ENCODE measurements at regions not wholly inside any gene's neighbourhood (a gene's known extent, or its start where the extent isn't known, plus 50 kb on each side); places are given as distances from the start of the nearest gene placed in this dataset.
"Not testable (repeated sequence)": the region's sequence is repeated elsewhere in the genome, so short reads cannot be mapped to it uniquely, and the experiment has no call there.

DNA sequence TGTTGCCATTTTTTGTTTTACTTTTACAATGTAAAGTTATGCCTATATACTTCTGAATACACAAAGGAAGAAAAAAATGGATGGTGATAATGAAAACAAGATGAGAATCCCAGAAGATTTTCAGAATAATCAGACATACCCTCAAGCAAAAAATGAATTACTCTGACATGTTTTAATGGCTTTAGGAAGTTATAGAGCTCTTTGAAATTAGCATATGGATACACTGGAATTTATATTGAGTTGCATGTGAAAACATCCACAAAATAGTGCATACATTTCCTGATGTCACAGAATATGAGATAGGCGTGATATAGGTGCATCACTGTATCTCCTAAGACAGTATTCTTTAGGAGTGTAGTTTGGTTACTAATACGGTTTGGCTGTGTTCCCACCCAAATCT lies 351.3 kb downstream of the SLC7A11 start:
- in situ Hi-C loops (cut with MboI; ENCODE audit: low sequenced_read_pairs), result no loop called here

DNA sequence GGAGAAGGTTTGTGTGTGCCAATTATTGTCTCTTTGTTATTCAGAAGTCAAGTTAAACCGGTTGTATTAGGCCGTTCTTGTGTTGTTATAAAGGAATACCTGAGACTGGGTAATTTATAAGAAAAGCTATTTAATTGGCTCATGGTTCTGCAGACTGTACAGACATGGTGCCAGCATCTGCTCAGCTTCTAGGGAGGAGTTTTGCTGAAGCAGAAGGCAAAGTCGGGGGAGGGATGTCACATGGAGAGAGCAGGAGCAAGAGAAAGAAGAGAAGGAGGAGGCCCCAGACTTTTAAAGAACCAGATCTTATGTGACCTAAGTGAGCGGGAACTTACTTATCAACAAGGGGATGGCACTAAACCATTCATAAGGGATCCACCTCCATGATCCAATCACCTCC lies 349.3 kb upstream of the PCDH18 start:
- in situ Hi-C loops (cut with MboI; ENCODE audit: low sequenced_read_pairs), result no loop called here

DNA sequence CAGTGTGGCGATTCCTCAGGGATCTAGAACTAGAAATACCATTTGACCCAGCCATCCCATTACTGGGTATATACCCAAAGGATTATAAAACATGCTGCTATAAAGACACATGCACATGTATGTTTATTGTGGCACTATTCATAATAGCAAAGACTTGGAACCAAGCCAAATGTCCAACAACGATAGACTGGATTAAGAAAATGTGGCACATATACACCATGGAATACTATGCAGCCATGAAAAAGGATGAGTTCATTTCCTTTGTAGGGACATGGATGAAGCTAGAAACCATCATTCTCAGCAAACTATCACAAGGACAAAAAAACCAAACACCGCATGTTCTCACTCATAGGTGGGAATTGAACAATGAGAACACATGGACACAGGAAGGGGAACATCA lies 335.8 kb upstream of the PCDH18 start:
- in situ Hi-C loops (cut with MboI; ENCODE audit: low sequenced_read_pairs), result not testable (repeated sequence)

DNA sequence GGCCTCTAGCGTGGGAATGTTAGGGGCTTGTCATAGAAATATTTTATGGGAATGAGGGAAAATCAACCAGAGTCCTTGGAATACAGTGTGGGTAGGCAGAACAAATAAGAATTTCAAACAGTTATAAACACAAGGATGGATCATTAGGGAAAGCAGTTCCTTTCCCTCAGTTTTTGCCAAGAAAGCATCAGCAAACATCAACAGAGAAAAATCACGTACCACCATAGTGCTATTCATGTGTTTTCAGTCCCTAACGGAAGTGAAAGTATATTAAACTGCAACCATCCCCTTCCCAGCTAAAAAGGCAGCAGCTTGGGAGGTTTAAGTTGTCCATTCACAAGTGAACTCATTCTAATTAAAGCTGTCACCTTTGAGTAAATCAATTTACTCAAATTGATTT lies 334.4 kb upstream of the PCDH18 start:
- in situ Hi-C loops (cut with MboI; ENCODE audit: low sequenced_read_pairs), result no loop called here

DNA sequence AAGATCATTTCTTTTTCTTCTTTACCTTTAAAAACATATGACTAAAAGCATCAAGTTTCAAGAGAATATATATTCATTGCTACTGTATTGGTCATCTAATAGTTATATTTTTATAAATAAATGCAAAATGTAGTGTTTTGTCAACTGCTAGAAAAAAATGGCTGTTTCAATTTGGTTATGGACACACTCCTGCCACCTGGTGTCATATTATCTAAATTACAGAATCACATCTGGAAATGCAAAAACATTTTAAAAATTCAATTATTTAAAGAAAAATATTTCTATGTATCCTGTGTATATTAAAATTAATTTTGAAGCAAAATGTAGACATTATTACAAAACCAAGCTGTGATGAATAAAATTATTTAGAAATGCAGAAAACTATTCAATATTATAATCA lies 329.4 kb upstream of the PCDH18 start:
- in situ Hi-C loops (cut with MboI; ENCODE audit: low sequenced_read_pairs), result no loop called here

DNA sequence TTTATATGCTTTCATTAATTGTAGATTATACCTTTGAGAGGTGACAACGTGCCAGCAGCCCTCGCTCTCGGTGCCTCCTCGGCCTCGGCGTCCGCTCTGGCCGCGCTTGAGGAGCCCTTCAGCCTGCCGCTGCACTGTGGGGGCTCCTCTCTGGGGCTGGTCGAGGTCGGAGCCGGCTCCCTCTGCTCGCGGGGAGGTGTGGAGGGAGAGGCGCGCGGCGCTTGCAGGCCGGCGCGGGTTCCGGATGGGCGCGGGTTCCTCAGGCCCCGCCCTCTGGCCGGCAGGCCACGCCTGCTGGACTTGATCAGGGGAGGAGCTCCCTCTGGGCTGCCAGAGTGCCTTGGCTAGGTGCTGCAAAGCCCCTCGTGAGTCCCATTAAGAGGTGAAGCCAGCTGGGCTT lies 321.1 kb upstream of the PCDH18 start:
- in situ Hi-C loops (cut with MboI; ENCODE audit: low sequenced_read_pairs), result no loop called here

DNA sequence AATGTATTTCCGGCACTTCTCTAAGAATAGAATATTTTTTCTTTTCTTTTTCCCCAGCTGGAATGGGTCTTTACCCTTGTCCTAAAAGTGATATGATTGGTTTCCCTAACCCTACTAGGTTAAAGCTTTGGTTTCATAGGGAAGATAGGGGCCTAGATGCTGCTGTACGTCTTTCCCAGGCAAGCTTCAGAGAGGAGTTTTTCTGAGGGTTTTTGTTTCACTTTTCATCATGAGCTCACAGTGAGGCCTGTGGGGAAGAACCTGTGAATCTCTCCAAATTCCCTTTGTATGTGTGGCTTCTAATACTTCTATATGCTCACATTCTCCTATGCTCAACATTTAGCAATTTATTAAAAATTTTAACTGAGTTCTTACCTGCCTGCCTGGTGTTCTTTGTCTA lies 320.0 kb upstream of the PCDH18 start:
- in situ Hi-C loops (cut with MboI; ENCODE audit: low sequenced_read_pairs), result no loop called here

DNA sequence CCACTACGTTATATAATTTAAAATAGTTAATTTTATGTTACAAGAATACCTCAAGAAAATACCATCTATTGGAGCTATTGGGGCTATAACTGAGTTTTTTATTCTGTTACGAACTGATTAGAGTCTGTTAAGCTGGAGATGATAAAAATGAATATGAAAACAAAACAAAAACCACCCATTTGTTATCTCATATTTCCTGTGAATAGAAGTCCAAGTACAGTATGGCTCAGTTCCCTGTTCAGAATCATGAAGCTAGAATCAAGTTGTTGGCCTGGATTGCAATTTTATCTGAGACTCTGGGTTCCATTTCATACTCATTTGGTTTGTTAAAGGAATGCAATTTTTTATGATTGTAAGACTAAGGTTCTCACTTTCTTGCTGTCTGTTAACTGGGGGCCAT lies 319.1 kb upstream of the PCDH18 start:
- in situ Hi-C loops (cut with MboI; ENCODE audit: low sequenced_read_pairs), result no loop called here

DNA sequence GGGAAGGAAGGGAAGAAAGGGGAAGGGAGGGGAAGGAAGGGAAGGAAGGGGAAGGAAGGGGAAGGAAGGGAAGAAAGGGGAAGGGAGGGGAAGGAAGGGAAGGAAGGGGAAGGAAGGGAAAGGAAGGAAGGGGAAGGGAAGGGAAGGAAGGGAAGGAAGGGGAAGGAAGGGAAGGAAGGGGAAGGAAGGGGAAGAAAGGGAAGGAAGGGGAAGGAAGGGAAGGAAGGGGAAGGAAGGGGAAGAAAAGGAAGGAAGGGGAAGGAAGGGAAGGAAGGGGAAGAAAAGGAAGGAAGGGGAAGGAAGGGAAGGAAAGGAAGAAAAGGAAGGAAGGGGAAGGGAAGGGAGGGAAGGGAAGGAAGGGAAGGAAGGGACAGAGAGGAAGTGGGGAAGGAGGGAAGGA lies 295.7 kb upstream of the PCDH18 start:
- in situ Hi-C loops (cut with MboI; ENCODE audit: low sequenced_read_pairs), result not testable (repeated sequence)

DNA sequence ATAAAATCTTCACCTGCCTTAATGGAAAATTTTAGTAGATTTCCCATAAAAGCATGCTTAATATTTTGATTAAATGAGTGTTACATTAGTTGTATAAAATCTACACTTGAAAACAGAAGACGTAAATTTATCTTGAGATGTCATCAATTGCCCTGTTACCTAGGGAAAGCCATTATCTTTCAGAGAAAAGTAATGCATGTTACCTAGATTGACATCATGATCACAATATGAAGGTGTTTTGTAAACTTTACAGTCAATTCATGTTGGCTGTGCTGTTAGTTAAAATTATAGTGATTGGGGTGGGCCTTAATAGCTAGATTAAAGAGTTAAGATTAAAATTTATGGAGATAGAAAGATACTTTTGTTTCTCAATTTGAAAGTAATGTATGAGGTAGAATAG lies 293.2 kb upstream of the PCDH18 start:
- in situ Hi-C loops (cut with MboI; ENCODE audit: low sequenced_read_pairs), result no loop called here

DNA sequence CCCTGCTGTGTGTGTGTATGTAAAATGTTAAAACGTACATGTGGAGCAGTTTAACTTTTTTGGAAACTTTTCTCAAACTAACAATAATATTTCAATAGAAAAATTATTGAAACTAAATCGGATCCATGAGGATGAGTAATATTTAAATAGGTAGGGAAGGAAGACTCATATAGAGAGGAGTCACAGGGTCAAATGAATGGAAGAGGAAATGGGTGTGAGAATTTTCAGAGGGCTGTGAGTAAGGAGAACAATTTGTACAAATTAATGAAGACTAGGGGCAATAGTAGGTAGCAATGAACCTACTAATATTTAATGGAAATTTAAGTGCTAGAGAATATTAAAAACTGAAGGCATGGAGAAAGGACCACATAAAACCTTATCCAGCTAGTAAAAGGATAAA lies 290.7 kb upstream of the PCDH18 start:
- in situ Hi-C loops (cut with MboI; ENCODE audit: low sequenced_read_pairs), result no loop called here

DNA sequence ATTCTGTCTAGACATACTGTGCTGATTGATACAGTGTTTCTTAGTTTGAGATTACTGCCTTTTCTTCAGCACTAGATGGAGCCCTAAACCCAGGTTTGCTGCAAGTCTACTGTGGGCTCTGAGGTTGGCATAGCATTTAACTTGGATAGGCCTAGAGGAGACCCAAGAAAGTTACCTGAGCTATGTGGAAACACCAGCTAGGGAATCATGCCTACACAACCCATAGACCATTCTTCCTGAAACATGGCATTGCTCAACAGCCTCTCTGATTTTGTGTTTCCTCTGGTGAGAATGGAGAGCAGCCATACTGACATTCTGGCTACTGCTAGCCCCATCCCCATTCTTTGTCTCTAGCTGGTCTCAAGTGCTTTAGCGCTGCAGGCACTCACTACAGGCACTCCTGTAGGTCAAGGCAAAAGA lies 287.7 kb upstream of the PCDH18 start:
- in situ Hi-C loops (cut with MboI; ENCODE audit: low sequenced_read_pairs), result no loop called here

DNA sequence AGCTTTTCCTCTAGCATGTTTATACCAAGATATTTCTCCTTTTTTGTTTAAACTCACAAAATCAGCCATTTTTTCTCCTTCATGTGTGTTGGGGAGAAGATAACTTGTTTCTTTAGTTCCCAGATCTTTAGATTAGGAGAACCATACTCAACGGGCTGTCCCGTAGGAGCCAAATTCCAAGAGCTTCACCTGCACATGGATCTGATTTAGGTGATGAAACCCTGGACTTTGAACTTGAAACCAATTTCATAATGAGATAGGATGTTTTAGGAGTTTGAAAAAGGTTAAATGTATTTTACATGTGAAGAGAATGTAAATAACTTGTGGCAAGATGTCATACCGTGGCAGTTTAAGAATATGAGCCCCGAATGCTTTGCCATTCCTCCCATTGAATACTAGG lies 280.0 kb upstream of the PCDH18 start:
- in situ Hi-C loops (cut with MboI; ENCODE audit: low sequenced_read_pairs), result no loop called here

DNA sequence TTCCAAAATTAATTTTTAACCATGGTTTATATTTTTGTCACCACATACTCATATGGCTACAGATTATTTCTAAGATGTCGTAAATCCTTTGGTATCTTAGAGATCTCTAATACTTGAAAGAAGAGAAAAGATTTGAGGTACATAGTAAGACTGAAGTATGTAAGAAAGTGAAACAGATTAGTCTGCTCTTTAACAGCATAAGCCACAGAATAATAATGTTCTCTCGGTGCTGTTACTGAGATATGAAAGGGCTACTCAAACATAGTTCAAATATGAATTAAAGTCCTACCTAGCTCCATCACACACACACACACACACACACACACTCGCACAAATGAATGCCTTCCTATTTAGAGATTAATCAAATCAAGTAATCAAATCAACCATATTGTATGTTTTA lies 274.1 kb upstream of the PCDH18 start:
- in situ Hi-C loops (cut with MboI; ENCODE audit: low sequenced_read_pairs), result no loop called here

DNA sequence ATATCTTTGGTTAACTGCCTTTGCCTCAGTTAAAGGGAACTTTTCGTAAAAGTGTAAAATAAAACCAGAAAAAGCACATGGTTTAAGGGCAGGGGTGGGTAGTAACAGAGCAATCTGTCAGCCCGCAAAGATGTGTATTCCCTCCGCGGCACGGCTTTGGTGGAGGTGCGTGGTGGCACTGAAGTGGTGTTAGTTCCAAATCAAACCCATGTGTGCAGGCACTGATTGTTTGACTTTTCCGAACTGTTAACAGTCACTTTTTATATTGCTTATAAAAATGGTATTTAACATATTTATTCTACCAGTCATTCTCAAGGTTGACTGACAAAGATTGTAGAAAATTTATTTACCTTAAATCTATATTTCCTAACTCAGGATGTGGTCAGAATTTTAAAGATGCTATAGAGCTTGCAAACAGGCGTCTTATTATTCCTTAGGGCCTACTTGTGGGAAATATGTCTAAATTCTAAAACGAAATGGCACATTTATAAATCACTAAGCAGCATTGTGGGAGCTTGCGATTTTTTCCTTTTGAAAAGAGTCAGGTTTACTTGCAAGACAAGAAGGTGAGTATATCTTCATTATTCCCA lies 272.7 kb upstream of the PCDH18 start:
- in situ Hi-C loops (cut with MboI; ENCODE audit: low sequenced_read_pairs), result no loop called here

DNA sequence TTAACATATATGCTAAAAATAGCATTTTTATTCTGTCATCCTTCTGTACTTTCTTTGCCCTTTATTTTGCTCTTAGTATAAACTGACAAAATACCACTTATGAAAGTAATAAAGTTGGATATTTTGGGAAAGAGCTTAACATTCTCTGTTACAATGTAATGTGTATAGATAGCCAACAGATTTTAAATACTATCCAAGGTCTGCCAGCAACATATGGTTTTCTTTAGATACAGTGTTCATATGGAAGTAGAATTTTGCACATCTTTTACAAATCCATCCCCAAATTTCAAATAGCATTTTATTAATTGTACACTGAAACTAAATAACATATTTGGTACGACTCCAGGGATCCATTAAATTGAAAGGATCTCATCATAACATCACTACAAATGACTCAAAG lies 268.6 kb upstream of the PCDH18 start:
- in situ Hi-C loops (cut with MboI; ENCODE audit: low sequenced_read_pairs), result no loop called here

DNA sequence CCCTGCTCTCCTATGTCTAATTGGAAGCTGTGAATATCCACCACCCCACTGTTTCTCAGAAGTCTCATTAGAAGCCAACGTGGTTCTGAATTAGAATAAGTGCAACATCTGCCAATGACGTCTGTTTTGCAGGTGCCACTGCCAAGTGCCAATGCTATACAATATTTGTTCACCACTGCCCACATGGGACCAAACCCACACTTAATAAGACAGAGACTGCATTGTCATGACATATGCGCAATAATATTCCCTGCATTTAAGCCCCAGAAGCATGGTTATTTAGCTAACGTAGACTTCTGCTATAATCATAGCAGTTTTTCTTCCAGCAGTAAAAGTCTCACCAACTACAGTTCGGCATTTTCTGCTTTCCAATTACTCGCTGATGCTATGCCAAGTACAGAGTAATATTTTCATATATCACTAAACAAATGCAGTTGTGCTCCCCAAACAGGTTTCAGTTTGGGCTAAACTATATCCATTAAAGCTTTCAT lies 262.5 kb upstream of the PCDH18 start:
- in situ Hi-C loops (cut with MboI; ENCODE audit: low sequenced_read_pairs), result no loop called here

DNA sequence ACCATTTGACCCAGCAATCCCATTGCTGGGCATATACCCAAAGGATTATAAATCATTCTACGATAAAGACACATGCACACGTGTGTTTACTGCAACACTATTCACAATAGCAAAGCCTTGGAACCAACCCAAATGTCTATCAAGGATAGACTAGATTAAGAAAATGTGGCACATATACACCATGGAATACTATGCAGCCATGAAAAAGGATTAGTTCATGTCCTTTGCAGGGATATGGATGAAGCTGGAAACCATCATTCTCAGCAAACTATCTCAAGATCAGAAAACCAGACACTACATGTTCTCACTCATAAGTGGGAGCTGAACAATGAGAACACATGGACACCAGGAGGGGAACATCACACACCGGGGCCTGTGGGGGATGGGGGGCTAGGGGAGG lies 257.0 kb upstream of the PCDH18 start:
- in situ Hi-C loops (cut with MboI; ENCODE audit: low sequenced_read_pairs), result not testable (repeated sequence)

DNA sequence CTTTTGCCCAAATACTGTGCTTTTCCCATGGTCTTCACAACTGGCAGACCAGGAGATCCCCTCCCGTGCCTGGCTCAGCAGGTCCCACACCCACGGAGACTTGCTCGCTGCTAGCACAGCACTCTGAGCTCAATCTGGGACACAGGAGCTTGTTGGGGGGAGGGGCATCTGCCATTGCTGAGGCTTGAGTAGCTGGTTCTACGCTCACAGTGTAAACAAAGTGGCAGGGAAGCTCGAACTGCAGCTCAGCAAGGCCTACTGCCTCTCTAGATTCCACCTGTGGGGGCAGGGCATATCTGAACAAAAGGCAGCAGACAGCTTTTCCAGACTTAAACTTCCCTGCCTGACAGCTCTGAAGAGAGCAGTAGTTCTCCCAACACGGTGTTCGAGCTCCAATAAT lies 251.6 kb upstream of the PCDH18 start:
- in situ Hi-C loops (cut with MboI; ENCODE audit: low sequenced_read_pairs), result not testable (repeated sequence)

DNA sequence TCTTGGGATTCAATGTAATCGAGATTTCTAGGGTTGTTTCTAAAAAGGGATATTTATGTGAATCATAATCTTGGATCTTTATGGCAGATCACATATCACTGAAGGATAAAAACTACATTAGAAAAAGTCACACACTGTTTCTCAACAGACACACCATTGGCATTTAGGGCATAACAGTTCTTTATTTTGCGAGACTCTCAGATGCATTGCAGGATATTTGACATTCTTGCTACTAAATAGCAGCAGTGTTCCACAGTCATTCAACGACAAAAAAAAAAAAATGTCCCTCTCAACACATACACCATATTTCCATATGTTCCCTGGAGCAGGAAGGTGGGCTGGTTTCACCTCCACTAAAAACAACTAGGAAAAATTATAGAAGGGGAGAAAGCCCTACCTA lies 243.4 kb upstream of the PCDH18 start:
- in situ Hi-C loops (cut with MboI; ENCODE audit: low sequenced_read_pairs), result no loop called here

DNA sequence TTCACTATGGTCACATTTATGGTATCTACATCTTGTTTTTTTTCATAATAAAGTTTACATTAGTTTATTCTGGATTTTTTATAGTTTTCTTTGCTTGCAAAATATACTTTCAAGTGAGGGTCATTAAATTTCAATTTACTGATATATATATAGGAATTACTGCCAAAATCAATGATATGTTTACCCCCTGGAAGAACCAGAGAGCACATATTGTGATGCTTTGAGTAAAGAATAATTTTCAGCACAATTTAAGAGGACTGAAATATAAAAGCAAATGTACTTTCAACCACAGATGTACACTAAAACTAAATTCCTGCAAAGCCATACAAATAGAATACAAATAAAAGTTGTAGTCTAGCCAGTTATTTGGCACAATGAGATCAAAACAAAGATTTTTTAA lies 242.2 kb upstream of the PCDH18 start:
- in situ Hi-C loops (cut with MboI; ENCODE audit: low sequenced_read_pairs), result no loop called here

DNA sequence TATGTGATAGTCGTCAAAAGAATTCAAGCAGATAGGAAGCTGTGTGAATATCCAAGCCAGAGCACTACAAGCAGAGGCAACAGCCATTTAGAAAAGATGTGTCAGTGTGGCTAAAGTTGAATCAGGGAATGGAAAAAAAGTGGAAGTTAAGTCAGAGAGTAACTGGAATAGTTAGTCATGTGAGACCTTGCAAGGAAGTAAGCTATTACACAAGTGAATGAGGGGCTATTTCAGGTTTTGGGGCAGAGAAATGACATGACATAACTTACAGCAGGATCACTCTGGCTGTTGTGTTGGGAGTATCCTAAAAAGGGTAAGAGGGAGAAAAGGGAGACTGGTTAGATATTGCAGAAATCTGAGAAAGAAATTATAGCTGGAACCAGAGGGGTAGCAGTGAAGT lies 236.6 kb upstream of the PCDH18 start:
- in situ Hi-C loops (cut with MboI; ENCODE audit: low sequenced_read_pairs), result no loop called here

DNA sequence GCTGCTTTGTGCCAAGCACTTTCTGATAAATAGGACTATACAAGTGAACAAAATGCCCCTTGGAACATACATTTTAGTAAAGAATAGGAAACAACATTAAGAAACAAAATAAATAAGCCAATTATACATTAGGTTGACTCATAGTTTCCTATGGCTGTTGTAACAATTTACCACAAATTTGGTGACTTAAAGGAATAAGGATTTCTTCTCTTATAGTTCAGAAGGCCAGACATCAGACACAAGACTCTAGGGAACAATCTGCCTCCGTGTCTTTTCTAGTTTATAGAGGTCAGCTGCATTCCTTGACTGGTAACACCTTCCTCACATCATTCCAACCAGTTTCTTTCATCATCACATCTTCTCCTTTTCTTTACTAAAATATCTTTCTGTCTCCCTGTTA lies 235.9 kb upstream of the PCDH18 start:
- in situ Hi-C loops (cut with MboI; ENCODE audit: low sequenced_read_pairs), result no loop called here

DNA sequence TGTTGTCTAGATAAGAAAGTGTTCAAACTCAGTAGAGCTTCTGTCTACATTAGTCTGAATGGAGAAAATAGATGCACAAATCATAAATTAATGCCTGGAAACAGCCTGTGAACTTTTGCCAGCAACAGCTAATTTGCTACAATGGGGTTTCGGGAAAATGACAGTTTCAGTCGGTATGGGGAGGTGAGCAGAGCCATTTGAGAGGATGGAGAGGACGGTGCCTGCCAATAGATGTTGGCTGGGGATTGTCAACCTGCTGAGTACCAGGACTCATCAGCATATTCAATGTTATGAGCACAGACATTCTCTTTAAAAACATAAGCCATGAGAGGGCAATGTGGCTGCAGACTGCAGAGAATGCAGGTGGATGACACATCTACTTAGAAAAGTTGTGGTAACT lies 230.3 kb upstream of the PCDH18 start:
- in situ Hi-C loops (cut with MboI; ENCODE audit: low sequenced_read_pairs), result no loop called here

All from HL-60/S4 treated with retinoic acid at 250 ng/mL for 4 days and 3 days (cell line).